Neural cell (in vitro differentiated cells): ENCODE measurements at regions not wholly inside any gene's neighbourhood (a gene's known extent, or its start where the extent isn't known, plus 50 kb on each side); places are given as distances from the start of the nearest gene placed in this dataset.

Experiments
- H2AFZ ChIP-seq: fragments of 200-600, 300-800 bp; sonication (generic), shearing (Covaris generic); 2 replicates; pipeline ENCODE4 v1.6.0; 2014; ENCODE audit warnings: low read depth, mild to moderate bottlenecking, antibody characterized with exemption, low read length, moderate library complexity
- H3F3A ChIP-seq: fragments of 200-600 bp; shearing (Covaris generic); 2 replicates; pipeline ENCODE4 v1.6.1; 2016; ENCODE audit warnings: mild to moderate bottlenecking, moderate library complexity, mixed read lengths, antibody characterized with exemption, low read length; ENCODE audit not compliant: insufficient read depth, poor library complexity, severe bottlenecking
- H3K27ac ChIP-seq: fragments of 200-600, 300-800 bp; sonication (generic), shearing (Covaris generic); 2 replicates; pipeline ENCODE4 v1.5.1; 2014; ENCODE audit warnings: mild to moderate bottlenecking, low read length, moderate library complexity
- H3K27me3 ChIP-seq: fragments of 300-800, 200-600 bp; sonication (generic), shearing (Covaris generic); 2 replicates; pipeline ENCODE4 v1.6.0; 2014; ENCODE audit warnings: mild to moderate bottlenecking, low read depth, low read length, moderate library complexity; ENCODE audit not compliant: insufficient read depth
- H3K36me3 ChIP-seq: fragments of 300-800, 200-600 bp; sonication (generic), shearing (Covaris generic); 2 replicates; pipeline ENCODE4 v1.5.1; 2014; ENCODE audit warnings: mild to moderate bottlenecking, antibody characterized with exemption, low read length, moderate library complexity; ENCODE audit not compliant: insufficient read depth
- H3K4me2 ChIP-seq: fragments of 300-800, 200-600 bp; sonication (generic), shearing (Covaris generic); 2 replicates; pipeline ENCODE4 v1.6.0; 2014; ENCODE audit warnings: mild to moderate bottlenecking, low read length
- H3K4me3 ChIP-seq: fragments of 300-800, 200-600 bp; sonication (generic), shearing (Covaris generic); 2 replicates; pipeline ENCODE4 v1.5.1; 2014; ENCODE audit warnings: mild to moderate bottlenecking, low read length, moderate library complexity
- H3K79me2 ChIP-seq: fragments of 200-600 bp; shearing (Covaris generic); replicated peaks from 2 replicates; pipeline ENCODE4 v1.6.0; 2014; ENCODE audit warnings: mild to moderate bottlenecking, low read length, moderate library complexity; ENCODE audit not compliant: insufficient read depth
- H3K9ac ChIP-seq: fragments of 300-800, 200-600 bp; sonication (generic), shearing (Covaris generic); 2 replicates; pipeline ENCODE4 v1.6.1; 2016; ENCODE audit warnings: mild to moderate bottlenecking, low read length, mixed read lengths
- H3K9me2 ChIP-seq: fragments of 200-600 bp; shearing (Covaris generic); 2 replicates; pipeline ENCODE4 v1.6.1; 2016; ENCODE audit warnings: mild to moderate bottlenecking, low read length, mixed read lengths; ENCODE audit not compliant: insufficient read depth
- H3K9me3 ChIP-seq: fragments of 200-600, 300-800 bp; sonication (generic), shearing (Covaris generic); 2 replicates; pipeline ENCODE4 v1.6.1; 2016; ENCODE audit warnings: mild to moderate bottlenecking, mixed run types, low read length, moderate library complexity, mixed read lengths
- H4K20me1 ChIP-seq: fragments of 200-600 bp; shearing (Covaris generic); 2 replicates; pipeline ENCODE4 v1.6.1; 2016; ENCODE audit warnings: mild to moderate bottlenecking, mixed run types; ENCODE audit not compliant: insufficient read depth
- CTCF ChIP-seq: fragments of 450-650 bp; IDR thresholded peaks from 2 replicates; pipeline ENCODE4 v1.5.1; 2014; ENCODE audit warnings: antibody characterized with exemption, mild to moderate bottlenecking, moderate library complexity; ENCODE audit not compliant: poor library complexity, severe bottlenecking
- EP300 ChIP-seq: fragments of 450-650 bp; conservative IDR thresholded peaks from 2 replicates; pipeline ENCODE4 v1.6.1; 2014; ENCODE audit warnings: antibody characterized with exemption, mild to moderate bottlenecking, moderate library complexity; ENCODE audit not compliant: poor library complexity, severe bottlenecking
- EZH2 ChIP-seq: fragments of 200-600, 300-800 bp; shearing (Covaris generic), sonication (generic); IDR thresholded peaks from 2 replicates; pipeline ENCODE4 v1.6.1; 2014; ENCODE audit warnings: antibody characterized with exemption, low read length, borderline replicate concordance, mild to moderate bottlenecking; ENCODE audit not compliant: insufficient read depth, poor library complexity, severe bottlenecking
- MXI1 ChIP-seq: fragments of 450-650 bp; conservative IDR thresholded peaks from 2 replicates; pipeline ENCODE4 v1.6.1; 2014; ENCODE audit warnings: antibody characterized with exemption, mild to moderate bottlenecking; ENCODE audit not compliant: poor library complexity, severe bottlenecking
- POLR2AphosphoS5 ChIP-seq: IDR thresholded peaks from 2 replicates; pipeline ENCODE4 v1.6.1; 2012
- RAD21 ChIP-seq: fragments of 450-650 bp; conservative IDR thresholded peaks from 2 replicates; pipeline ENCODE4 v1.6.1; 2014; ENCODE audit warnings: antibody characterized with exemption, mild to moderate bottlenecking, moderate library complexity
- SMC3 ChIP-seq: fragments of 450-650 bp; conservative IDR thresholded peaks from 2 replicates; pipeline ENCODE4 v1.6.1; 2014; ENCODE audit warnings: antibody characterized with exemption, mild to moderate bottlenecking, moderate library complexity; ENCODE audit not compliant: poor library complexity
- TAF1 ChIP-seq: IDR thresholded peaks from 2 replicates; pipeline ENCODE4 v1.6.1; 2012; ENCODE audit warnings: low read depth
- TF ChIP-seq, protein P1 (sequence below): IDR thresholded peaks from 2 replicates; pipeline ENCODE4 v1.6.1; 2012; ENCODE audit warnings: borderline replicate concordance

GRCh38 chr3:56919797-56920195 is 118.0 kb upstream of the ARHGEF3 start:
- Histone ChIP-seq H3K9me2 (no peaks in the 10 kb centered on the region), H3K4me3 (no peak overlapping the region), H3K36me3 (no peaks in the 10 kb centered on the region), H3K79me2 (no peaks in the 10 kb centered on the region), H2AFZ (no peak overlapping the region), H3K27me3 (no peaks in the 10 kb centered on the region), H3K9me3 (no peaks in the 10 kb centered on the region), H4K20me1 (no peaks in the 10 kb centered on the region), H3K4me2 (no peak overlapping the region), H3K9ac (no peak overlapping the region), H3F3A (no peaks in the 10 kb centered on the region), H3K27ac (no peak overlapping the region)
- TF ChIP-seq POLR2AphosphoS5: no peak
- TF ChIP-seq, protein P1, sequence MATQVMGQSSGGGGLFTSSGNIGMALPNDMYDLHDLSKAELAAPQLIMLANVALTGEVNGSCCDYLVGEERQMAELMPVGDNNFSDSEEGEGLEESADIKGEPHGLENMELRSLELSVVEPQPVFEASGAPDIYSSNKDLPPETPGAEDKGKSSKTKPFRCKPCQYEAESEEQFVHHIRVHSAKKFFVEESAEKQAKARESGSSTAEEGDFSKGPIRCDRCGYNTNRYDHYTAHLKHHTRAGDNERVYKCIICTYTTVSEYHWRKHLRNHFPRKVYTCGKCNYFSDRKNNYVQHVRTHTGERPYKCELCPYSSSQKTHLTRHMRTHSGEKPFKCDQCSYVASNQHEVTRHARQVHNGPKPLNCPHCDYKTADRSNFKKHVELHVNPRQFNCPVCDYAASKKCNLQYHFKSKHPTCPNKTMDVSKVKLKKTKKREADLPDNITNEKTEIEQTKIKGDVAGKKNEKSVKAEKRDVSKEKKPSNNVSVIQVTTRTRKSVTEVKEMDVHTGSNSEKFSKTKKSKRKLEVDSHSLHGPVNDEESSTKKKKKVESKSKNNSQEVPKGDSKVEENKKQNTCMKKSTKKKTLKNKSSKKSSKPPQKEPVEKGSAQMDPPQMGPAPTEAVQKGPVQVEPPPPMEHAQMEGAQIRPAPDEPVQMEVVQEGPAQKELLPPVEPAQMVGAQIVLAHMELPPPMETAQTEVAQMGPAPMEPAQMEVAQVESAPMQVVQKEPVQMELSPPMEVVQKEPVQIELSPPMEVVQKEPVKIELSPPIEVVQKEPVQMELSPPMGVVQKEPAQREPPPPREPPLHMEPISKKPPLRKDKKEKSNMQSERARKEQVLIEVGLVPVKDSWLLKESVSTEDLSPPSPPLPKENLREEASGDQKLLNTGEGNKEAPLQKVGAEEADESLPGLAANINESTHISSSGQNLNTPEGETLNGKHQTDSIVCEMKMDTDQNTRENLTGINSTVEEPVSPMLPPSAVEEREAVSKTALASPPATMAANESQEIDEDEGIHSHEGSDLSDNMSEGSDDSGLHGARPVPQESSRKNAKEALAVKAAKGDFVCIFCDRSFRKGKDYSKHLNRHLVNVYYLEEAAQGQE: no peak
- no peak for TF ChIP-seq EP300
- no peak for TF ChIP-seq MXI1
- no peak for TF ChIP-seq CTCF
- no peak for TF ChIP-seq TAF1
- no peak for TF ChIP-seq RAD21
- no peak for TF ChIP-seq SMC3
- TF ChIP-seq EZH2: no peak

DNA sequence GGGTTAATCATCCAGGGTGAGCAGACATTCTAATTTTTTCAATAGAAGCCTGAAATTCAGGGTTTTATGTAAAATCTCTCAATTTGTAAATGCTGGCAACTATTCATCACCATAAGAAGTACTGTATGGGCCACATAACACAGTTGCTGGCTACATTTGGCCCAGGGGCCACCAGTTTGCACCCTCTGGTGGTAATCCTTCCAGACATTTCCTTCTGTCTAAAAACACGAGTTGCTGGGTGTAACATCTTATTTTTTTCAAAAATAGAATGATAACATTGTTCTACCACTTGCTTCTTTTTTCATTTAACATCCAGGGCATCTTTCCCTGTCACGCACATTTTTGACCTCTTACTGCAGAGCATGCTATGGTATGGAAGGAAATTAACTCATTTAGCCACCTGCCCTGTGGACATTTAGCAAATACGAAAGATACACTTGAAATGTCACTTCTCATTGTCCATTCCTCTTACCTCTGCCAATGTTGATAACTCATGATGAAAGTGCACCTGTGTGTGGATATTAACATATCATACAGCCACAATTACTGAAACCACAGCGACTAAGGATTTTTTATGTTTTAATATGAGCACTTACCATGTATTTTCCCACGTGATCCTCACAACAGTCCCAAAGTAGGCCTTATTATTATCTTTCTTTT is 117.5 kb upstream of the ARHGEF3 start:
- no peak overlapping the region for H3K9ac ChIP-seq

More for the DNA sequence above, 117.5 kb upstream of the ARHGEF3 start:
- Histone ChIP-seq H3K79me2 (no peaks in the 10 kb centered on the region), H3K4me3 (no peak overlapping the region), H3F3A (no peaks in the 10 kb centered on the region), H2AFZ (no peak overlapping the region), H3K27me3 (no peaks in the 10 kb centered on the region), H3K9me3 (no peaks in the 10 kb centered on the region), H3K4me2 (no peak overlapping the region), H4K20me1 (no peaks in the 10 kb centered on the region), H3K9me2 (no peaks in the 10 kb centered on the region), H3K27ac (no peak overlapping the region), H3K36me3 (no peaks in the 10 kb centered on the region)
- TF ChIP-seq, protein P1: no peak
- TF ChIP-seq EZH2 (no peak), MXI1 (no peak), CTCF (no peak), RAD21 (no peak)
